Kidney capillary endothelial cell (primary cell): ENCODE measurements at regions not wholly inside any gene's neighbourhood (a gene's known extent, or its start where the extent isn't known, plus 50 kb on each side); places are given as distances from the start of the nearest gene placed in this dataset.
"Not testable (repeated sequence)": the region's sequence is repeated elsewhere in the genome, so short reads cannot be mapped to it uniquely, and the experiment has no call there.

Source experiments
- DNase-seq: peaks from one replicate; pipeline ENCODE4 v3.0.0-alpha.2; 2018; ENCODE audit warnings: low spot score

- no peak for DNase-seq
These were observed 193.5 kb downstream of the MAF start for GRCh38 chr16:79407005-79407404.

GRCh38 chr16:79404571-79404970 is 196.0 kb downstream of the MAF start:
- DNase-seq, result no peak

- no peak for DNase-seq
These were observed 197.0 kb downstream of the MAF start for GRCh38 chr16:79403534-79403933.

GRCh38 chr16:79402920-79403319 is 197.6 kb downstream of the MAF start:
- no peak for DNase-seq

GRCh38 chr16:79402356-79402755 is 198.2 kb downstream of the MAF start:
- no peak for DNase-seq

- DNase-seq, result no peak
These were observed 198.8 kb downstream of the MAF start for GRCh38 chr16:79401782-79402181.

- DNase-seq, result no peak
These were observed 199.4 kb downstream of the MAF start for GRCh38 chr16:79401157-79401556.

GRCh38 chr16:79400462-79401149 is 199.9 kb downstream of the MAF start:
- DNase-seq, result no peak

GRCh38 chr16:79395591-79395990 is 204.9 kb downstream of the MAF start:
- no peak for DNase-seq

GRCh38 chr16:79394206-79394605 is 206.3 kb downstream of the MAF start:
- no peak for DNase-seq

- no peak for DNase-seq
These were observed 207.0 kb downstream of the MAF start for GRCh38 chr16:79393564-79393963.

- peak; percentile 7 for DNase-seq
These were observed 207.4 kb downstream of the MAF start for GRCh38 chr16:79393127-79393526.

GRCh38 chr16:79392081-79392480 is 208.5 kb downstream of the MAF start:
- DNase-seq, result no peak

- no peak for DNase-seq
These were observed 209.1 kb downstream of the MAF start for GRCh38 chr16:79391395-79391794.

GRCh38 chr16:79390481-79391051 is 210.0 kb downstream of the MAF start:
- DNase-seq, result no peak

GRCh38 chr16:79388396-79388795 is 212.1 kb downstream of the MAF start:
- DNase-seq, result no peak

GRCh38 chr16:79386299-79386698 is 214.2 kb downstream of the MAF start:
- DNase-seq, result no peak

GRCh38 chr16:79381603-79382042 is 218.9 kb downstream of the MAF start:
- DNase-seq, result no peak

- DNase-seq, result no peak
These were observed 219.4 kb downstream of the MAF start for GRCh38 chr16:79380995-79381602.

GRCh38 chr16:79379095-79379494 is 221.4 kb downstream of the MAF start:
- DNase-seq, result no peak

GRCh38 chr16:79377082-79377481 is 223.5 kb downstream of the MAF start:
- not testable (repeated sequence) for DNase-seq

- DNase-seq, result no peak
These were observed 225.2 kb downstream of the MAF start for GRCh38 chr16:79375351-79375750.

GRCh38 chr16:79372503-79373184 is 227.9 kb downstream of the MAF start:
- DNase-seq, result no peak
